NCI-H82 treated with DMSO at 0.1 percent for 48 hours (cell line): ENCODE measurements at regions not wholly inside any gene's neighbourhood (a gene's known extent, or its start where the extent isn't known, plus 50 kb on each side); places are given as distances from the start of the nearest gene placed in this dataset.
A peak's percentile ranks its signal among the peaks of the same experiment; 100 is the strongest.

Experiments
- DNase-seq: peaks from one replicate; lab custom pipeline; 2025; ENCODE audit not compliant: unreplicated experiment; lab: John Stamatoyannopoulos, UW

GRCh38 chr16:73887911-73888310, 408.7 kb upstream of the PSMD7 start:
- no peak for DNase-seq

- DNase-seq = no peak
These were observed 410.2 kb upstream of the PSMD7 start for GRCh38 chr16:73886426-73886825.

GRCh38 chr16:73885319-73885718, 411.3 kb upstream of the PSMD7 start:
- DNase-seq = no peak

GRCh38 chr16:73883841-73884240, 412.8 kb upstream of the PSMD7 start:
- no peak for DNase-seq

GRCh38 chr16:73883126-73883525, 413.5 kb upstream of the PSMD7 start:
- DNase-seq = no peak

GRCh38 chr16:73882651-73883050, 414.0 kb upstream of the PSMD7 start:
- no peak for DNase-seq

GRCh38 chr16:73882033-73882432, 414.6 kb upstream of the PSMD7 start:
- no peak for DNase-seq

- no peak for DNase-seq
These were observed 417.0 kb upstream of the PSMD7 start for GRCh38 chr16:73879621-73880020.

- DNase-seq = peak; percentile 15
These were observed 418.0 kb upstream of the PSMD7 start for GRCh38 chr16:73878611-73879010.

- DNase-seq = no peak
These were observed 419.5 kb upstream of the PSMD7 start for GRCh38 chr16:73877150-73877549.

- no peak for DNase-seq
These were observed 420.5 kb upstream of the PSMD7 start for GRCh38 chr16:73875996-73876690.

GRCh38 chr16:73874324-73874723, 422.3 kb upstream of the PSMD7 start:
- DNase-seq = no peak

GRCh38 chr16:73873643-73874042, 423.0 kb upstream of the PSMD7 start:
- DNase-seq = no peak

- no peak for DNase-seq
These were observed 423.8 kb upstream of the PSMD7 start for GRCh38 chr16:73872856-73873255.

- no peak for DNase-seq
These were observed 425.4 kb upstream of the PSMD7 start for GRCh38 chr16:73871088-73871733.

GRCh38 chr16:73869126-73869525, 427.5 kb upstream of the PSMD7 start:
- DNase-seq = no peak

GRCh38 chr16:73864868-73865267, 431.7 kb upstream of the PSMD7 start:
- DNase-seq = no peak

- no peak for DNase-seq
These were observed 438.3 kb upstream of the PSMD7 start for GRCh38 chr16:73858326-73858725.

GRCh38 chr16:73853968-73854367, 442.6 kb upstream of the PSMD7 start:
- DNase-seq = no peak

- no peak for DNase-seq
These were observed 444.1 kb upstream of the PSMD7 start for GRCh38 chr16:73852561-73852960.

- DNase-seq = no peak
These were observed 447.6 kb upstream of the PSMD7 start for GRCh38 chr16:73848993-73849392.

GRCh38 chr16:73847090-73847489, 449.5 kb upstream of the PSMD7 start:
- no peak for DNase-seq

- DNase-seq = no peak
These were observed 450.3 kb upstream of the PSMD7 start for GRCh38 chr16:73846356-73846755.
